K562 (cell line): ENCODE measurements at regions not wholly inside any gene's neighbourhood (a gene's known extent, or its start where the extent isn't known, plus 50 kb on each side); places are given as distances from the start of the nearest gene placed in this dataset.

Experiments
- AFF1 ChIP-seq, 2 experiments: fragments of 450-650 bp; IDR thresholded peaks; 2 replicates each; pipeline ENCODE4 v1.6.1; 2018; ENCODE audit warnings: mild to moderate bottlenecking in 2 of 2, low read depth in 1 of 2; ENCODE audit not compliant: partially characterized antibody in 2 of 2
- BHLHE40 ChIP-seq: IDR thresholded peaks from 2 replicates; pipeline ENCODE4 v1.6.1; 2011; ENCODE audit warnings: low read length, improper control_type of control experiment
- FIP1L1 ChIP-seq: fragments of 200-400 bp; formaldehyde crosslinking; IDR thresholded peaks from 2 replicates; pipeline ENCODE4 v1.6.1; 2018; ENCODE audit warnings: mild to moderate bottlenecking, low read depth, low read length; ENCODE audit not compliant: poor library complexity, severe bottlenecking
- ILK ChIP-seq: fragments of 450-650 bp; IDR thresholded peaks from 2 replicates; pipeline ENCODE4 v1.6.1; 2016; ENCODE audit warnings: missing genetic modification characterization, low read depth, mild to moderate bottlenecking, missing compliant biosample characterization, moderate library complexity, borderline replicate concordance
- JUND ChIP-seq, 2 experiments: IDR thresholded peaks; 2 replicates in 1 of 2; 3 replicates in 1 of 2; pipeline ENCODE4 v1.6.1; 2011; ENCODE audit warnings: borderline replicate concordance in 2 of 2, low read depth in 2 of 2, low read length in 2 of 2, improper control_type of control experiment in 1 of 2, missing biosample characterization in 1 of 2, missing genetic modification characterization in 1 of 2, missing genetic modification reagents in 1 of 2
- KDM1A ChIP-seq, 2 experiments: fragments of 450-650 bp; IDR thresholded peaks; 2 replicates each; pipeline ENCODE4 v1.6.1; 2016; ENCODE audit warnings: mild to moderate bottlenecking in 2 of 2
- MCM5 ChIP-seq: fragments of 450-650 bp; IDR thresholded peaks from 2 replicates; pipeline ENCODE4 v1.6.1; 2016; ENCODE audit warnings: low read depth
- MLLT1 ChIP-seq, 2 experiments: fragments of 450-650 bp; IDR thresholded peaks; 2 replicates each; pipeline ENCODE4 v1.6.1; 2016
- NFE2L1 ChIP-seq: fragments of 450-650 bp; IDR thresholded peaks from 2 replicates; pipeline ENCODE4 v1.6.1; 2016; ENCODE audit warnings: missing genetic modification characterization, low read depth, mild to moderate bottlenecking, missing compliant biosample characterization, moderate library complexity, borderline replicate concordance
- NFIX ChIP-seq: fragments of 250-450 bp; sonication (Bioruptor Pico); IDR thresholded peaks from 2 replicates; pipeline ENCODE4 v1.4.0; 2020; ENCODE audit warnings: low read depth, mild to moderate bottlenecking, moderate library complexity
- NR2C2 ChIP-seq, 2 experiments: fragments of 200-800 bp in 1 of 2; sonication (Bioruptor generic) in 1 of 2; sonication (generic) in 1 of 2; formaldehyde crosslinking in 1 of 2; IDR thresholded peaks; 2 replicates each; pipeline versions ENCODE4 v1.6.1 to v1.8.0; 2016 to 2022; ENCODE audit warnings: mild to moderate bottlenecking in 1 of 2, missing compliant biosample characterization in 1 of 2, missing genetic modification characterization in 1 of 2, missing genetic modification reagents in 1 of 2
- TAL1 ChIP-seq: fragments of 450-650 bp; IDR thresholded peaks from 2 replicates; pipeline ENCODE4 v1.6.1; 2016; ENCODE audit warnings: mild to moderate bottlenecking
- TEAD1 ChIP-seq, 2 experiments: fragments of 450-650 bp in 1 of 2; sonication (generic) in 1 of 2; formaldehyde crosslinking; IDR thresholded peaks; 2 replicates each; pipeline versions ENCODE4 v1.4.0 to v1.8.0; 2020 to 2022; ENCODE audit warnings: mild to moderate bottlenecking in 2 of 2, missing genetic modification reagents in 1 of 2
- ZNF324 ChIP-seq: fragments of 250-450 bp; sonication (Bioruptor Pico); IDR thresholded peaks from 2 replicates; pipeline ENCODE4 v1.4.0; 2020; ENCODE audit warnings: mild to moderate bottlenecking
- ZNF384 ChIP-seq: IDR thresholded peaks from 2 replicates; pipeline ENCODE4 v1.6.1; 2012; ENCODE audit warnings: low read depth, low read length, improper control_type of control experiment
- ZNF592 ChIP-seq: fragments of 450-650 bp; IDR thresholded peaks from 2 replicates; pipeline ENCODE4 v1.6.1; 2017; ENCODE audit warnings: antibody characterized with exemption, mild to moderate bottlenecking
- ZNF707 ChIP-seq: fragments of 250-450 bp; sonication (Bioruptor Pico); conservative IDR thresholded peaks from 2 replicates; pipeline ENCODE4 v1.8.0; 2022; ENCODE audit warnings: inconsistent platforms, mild to moderate bottlenecking, moderate library complexity

- peak; percentile 96 for TF ChIP-seq NFE2L1 (tag)
- TF ChIP-seq BHLHE40: peak; percentile 49; the same call in 1 of the 2 replicates
- TF ChIP-seq KDM1A (IDR thresholded peaks at IDR 0.05): peak; percentile 98
- TF ChIP-seq TEAD1 (CRISPR knock-in tag; IDR thresholded peaks at IDR 0.05): peak in 1 of 2 experiments; percentile 95; a peak in 2 of 4 replicates
- no peak for TF ChIP-seq ZNF592
- no peak for TF ChIP-seq ZNF324 (CRISPR knock-in tag)
- TF ChIP-seq ZNF384: peak; percentile 94
- TF ChIP-seq ILK (tag): no peak
- TF ChIP-seq FIP1L1: no peak
- peak; percentile 71; the same call in 1 of the 2 replicates for TF ChIP-seq JUND (IDR thresholded peaks at IDR 0.05; ENCODE audit: borderline replicate concordance, low read depth, low read length)
- peak; percentile 87 for TF ChIP-seq JUND (tag; IDR thresholded peaks at IDR 0.05; ENCODE audit: borderline replicate concordance, low read depth, low read length)
- peak in 1 of 2 experiments; percentile 78 for TF ChIP-seq AFF1 (IDR thresholded peaks at IDR 0.05; ENCODE audit: low read depth in 1 of 2, partially characterized antibody in 2 of 2)
- TF ChIP-seq MCM5: no peak
- TF ChIP-seq TAL1: peak; percentile 73
- TF ChIP-seq NFIX: no peak
- no peak for TF ChIP-seq NR2C2 (CRISPR knock-in tag; IDR thresholded peaks at IDR 0.05)
- 0 out of 2 replicates have a peak, but pooled peaks have one; percentile 20 for TF ChIP-seq NR2C2 (tag; IDR thresholded peaks at IDR 0.05)
- TF ChIP-seq MLLT1 (IDR thresholded peaks at IDR 0.05): peak in 1 of 2 experiments; percentile 78; a peak in 2 of 4 replicates
- no peak for TF ChIP-seq ZNF707 (CRISPR knock-in tag)
These were observed 88.2 kb downstream of the PSMG1 start (continued) for GRCh38 chr21:39094847-39095579.
